PC-9 (cell line): ENCODE measurements at regions not wholly inside any gene's neighbourhood (a gene's known extent, or its start where the extent isn't known, plus 50 kb on each side); places are given as distances from the start of the nearest gene placed in this dataset.

ENCODE experiments used
- BruUV-seq: library from RNA; stranded (reverse); fragments of 400-500 nt; replicated peaks from 2 replicates; lab custom pipeline; 2021; lab: Mats Ljungman, UMichigan
- CTCF ChIA-PET: fragments of 300-600 bp; sonication (Branson Sonifier 250); formaldehyde crosslinking; loops from one replicate; lab custom pipeline; 2022; ENCODE audit warnings: antibody characterized with exemption; lab: Charles Lee
- POLR2A ChIA-PET: fragments of 300-600 bp; sonication (Branson Sonifier 250); formaldehyde crosslinking; loops from one replicate; lab custom pipeline; 2022; ENCODE audit warnings: antibody characterized with exemption; ENCODE audit not compliant: unreplicated experiment; lab: Charles Lee
- DNase-seq, 2 experiments: peaks; one replicate each; pipeline versions ENCODE4 v3.0.0 to v3.0.0-alpha.2; 2015 to 2022; ENCODE audit warnings: mixed read lengths in 1 of 2
- H2AFZ ChIP-seq: fragments of 200-600 bp; sonication (generic); 2 replicates; pipeline ENCODE4 v1.8.1; 2017; ENCODE audit warnings: antibody characterized with exemption
- H3F3A ChIP-seq: fragments of 200-600 bp; sonication (generic); 2 replicates; pipeline ENCODE4 v1.8.1; 2017; ENCODE audit warnings: antibody characterized with exemption, mild to moderate bottlenecking, low read depth; ENCODE audit not compliant: insufficient read depth
- H3K27ac ChIP-seq: fragments of 200-600 bp; sonication (generic); 2 replicates; pipeline ENCODE4 v1.6.1; 2016; ENCODE audit warnings: mixed run types
- H3K27me3 ChIP-seq: fragments of 200-600 bp; sonication (generic); 2 replicates; pipeline ENCODE4 v1.6.1; 2016; ENCODE audit warnings: low read depth, mixed run types; ENCODE audit not compliant: insufficient read depth
- H3K36me3 ChIP-seq: fragments of 200-600 bp; sonication (generic); 2 replicates; pipeline ENCODE4 v1.6.1; 2016; ENCODE audit warnings: low read depth, mixed run types
- H3K4me1 ChIP-seq: fragments of 200-600 bp; sonication (generic); replicated peaks from 2 replicates; pipeline ENCODE4 v1.6.1; 2016; ENCODE audit warnings: mixed run types; ENCODE audit not compliant: insufficient read depth
- H3K4me2 ChIP-seq: fragments of 200-600 bp; sonication (generic); 2 replicates; pipeline ENCODE4 v1.6.1; 2017; ENCODE audit warnings: mixed run types
- H3K4me3 ChIP-seq: fragments of 200-600 bp; sonication (generic); 2 replicates; pipeline ENCODE4 v1.6.1; 2016; ENCODE audit warnings: mixed run types
- H3K79me2 ChIP-seq: fragments of 200-600 bp; sonication (generic); 2 replicates; pipeline ENCODE4 v1.6.1; 2017; ENCODE audit warnings: low read depth, mixed run types
- H3K9me2 ChIP-seq: fragments of 200-600 bp; sonication (generic); 2 replicates; pipeline ENCODE4 v1.8.1; 2017; ENCODE audit warnings: mild to moderate bottlenecking; ENCODE audit not compliant: insufficient read depth
- H3K9me3 ChIP-seq: fragments of 200-600 bp; sonication (generic); 2 replicates; pipeline ENCODE4 v1.8.1; 2016; ENCODE audit warnings: low read depth; ENCODE audit not compliant: insufficient read depth
- H4K20me1 ChIP-seq: fragments of 200-600 bp; sonication (generic); 2 replicates; pipeline ENCODE4 v1.8.1; 2017; ENCODE audit not compliant: insufficient read depth
- CTCF ChIP-seq: fragments of 200-600 bp; sonication (generic); conservative IDR thresholded peaks from 2 replicates; pipeline ENCODE4 v1.6.1; 2017; ENCODE audit warnings: mixed run types, antibody characterized with exemption, mild to moderate bottlenecking, moderate library complexity
- EZH2 ChIP-seq: fragments of 200-600 bp; sonication (generic); IDR thresholded peaks from 2 replicates; pipeline ENCODE4 v1.8.0; 2017; ENCODE audit warnings: antibody characterized with exemption, low read depth
- intact Hi-C: fragments of 100-400 bp; cut with micrococcal nuclease; formaldehyde crosslinking; loops from one replicate; pipeline ENCODE4 v1.10.0; 2022; ENCODE audit not compliant: unreplicated experiment

- Histone ChIP-seq H3K36me3 (no peaks in the 10 kb centered on the region), H3K27ac (no peak overlapping the region), H3K27me3 (no peaks in the 10 kb centered on the region), H3K4me3 (no peak overlapping the region), H3K9me3 (no peaks in the 10 kb centered on the region), H2AFZ (no peak overlapping the region), H3F3A (no peaks in the 10 kb centered on the region), H4K20me1 (no peaks in the 10 kb centered on the region), H3K79me2 (no peaks in the 10 kb centered on the region), H3K4me2 (no peak overlapping the region), H3K4me1 (no peaks in the 10 kb centered on the region), H3K9me2 (no peaks in the 10 kb centered on the region)
- intact Hi-C loops: no loop called here
- BruUV-seq: no TSS peak
- ChIA-PET CTCF (no interaction called here), POLR2A (no interaction called here)
- no peak for DNase-seq
- TF ChIP-seq EZH2 (no peak), CTCF (no peak)
Measured at GRCh38 chr5:133706506-133707430, 94.4 kb upstream of the FSTL4 start.

GRCh38 chr5:133705331-133705730 lies 93.0 kb upstream of the FSTL4 start:
- intact Hi-C loops: no loop called here
- CTCF ChIA-PET: no interaction called here
- no peak for TF ChIP-seq CTCF
- TF ChIP-seq EZH2: no peak
- Histone ChIP-seq H3K36me3 (no peaks in the 10 kb centered on the region), H3K4me3 (no peak overlapping the region), H3K9me2 (no peaks in the 10 kb centered on the region), H2AFZ (no peak overlapping the region), H3K27me3 (no peaks in the 10 kb centered on the region), H3F3A (no peaks in the 10 kb centered on the region), H3K27ac (no peak overlapping the region), H3K9me3 (no peaks in the 10 kb centered on the region), H3K4me2 (no peak overlapping the region), H3K79me2 (no peaks in the 10 kb centered on the region), H3K4me1 (no peaks in the 10 kb centered on the region), H4K20me1 (no peaks in the 10 kb centered on the region)
- POLR2A ChIA-PET: no interaction called here
- DNase-seq: no peak
- BruUV-seq: no TSS peak

- intact Hi-C loops: no loop called here
- no peaks in the 10 kb centered on the region for H3K79me2 ChIP-seq
- H3K36me3 ChIP-seq: no peaks in the 10 kb centered on the region
- H3K9me2 ChIP-seq: no peaks in the 10 kb centered on the region
- BruUV-seq: no TSS peak
- H3K27ac ChIP-seq: no peak overlapping the region
- H3K4me2 ChIP-seq: no peak overlapping the region
- H3F3A ChIP-seq: no peaks in the 10 kb centered on the region
- ChIA-PET CTCF (no interaction called here), POLR2A (no interaction called here)
- no peak for TF ChIP-seq EZH2
- no peak for TF ChIP-seq CTCF
- H3K9me3 ChIP-seq: no peaks in the 10 kb centered on the region
- no peaks in the 10 kb centered on the region for H4K20me1 ChIP-seq
- H3K4me3 ChIP-seq: no peak overlapping the region
- no peaks in the 10 kb centered on the region for H3K27me3 ChIP-seq
- no peaks in the 10 kb centered on the region for H3K4me1 ChIP-seq
- no peak for DNase-seq
- H2AFZ ChIP-seq: no peak overlapping the region
Measured at GRCh38 chr5:133704411-133704810, 92.1 kb upstream of the FSTL4 start.
